ENCODE measurements at regions not wholly inside any gene's neighbourhood (a gene's known extent, or its start where the extent isn't known, plus 50 kb on each side); places are given as distances from the start of the nearest gene placed in this dataset.

DNA sequence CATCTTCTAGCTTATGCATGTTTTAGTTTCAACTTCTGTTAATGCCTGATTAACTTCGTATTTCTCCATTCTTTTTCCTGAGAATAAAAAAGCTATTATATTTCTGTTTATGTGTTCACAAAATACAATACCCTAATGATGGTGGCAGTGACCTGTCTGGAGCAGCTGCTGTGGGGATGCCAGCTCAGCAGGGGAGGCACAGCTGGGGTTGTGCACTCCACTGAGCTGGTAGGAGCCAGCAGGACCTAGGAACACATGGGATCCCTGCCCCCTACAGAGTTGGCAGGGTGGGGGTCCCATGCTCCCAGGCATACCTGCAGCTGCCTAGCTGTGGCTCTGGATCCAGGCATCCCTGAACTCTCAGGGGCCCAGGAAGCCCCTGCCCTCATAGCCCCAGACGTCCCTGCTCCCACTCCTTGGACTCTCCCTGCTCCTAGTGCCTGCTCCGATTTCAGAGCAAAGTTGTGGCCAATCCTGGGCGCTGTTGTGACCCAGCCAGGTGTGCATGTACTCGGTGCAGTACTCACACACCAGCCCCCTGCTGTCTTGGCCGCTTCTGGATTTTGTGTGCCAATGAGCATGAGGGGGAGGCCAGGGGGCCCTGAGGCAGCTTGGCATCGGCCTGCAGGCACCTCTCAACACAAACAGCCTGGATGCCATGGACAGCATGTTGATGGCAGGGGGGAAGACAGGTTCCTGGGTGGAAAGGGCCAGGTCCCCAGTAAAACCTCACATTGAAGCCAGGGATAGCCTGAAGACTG, 546.0 kb downstream of the ZNF804A start:
- H3K9me3 ChIP-seq (ENCODE audit: control insufficient read depth in 1 of 2, insufficient read depth in 1 of 2, low read depth in 1 of 2, low read length in 2 of 2), result no peaks in the 10 kb centered on the region
- intact Hi-C loops (cut with micrococcal nuclease), result no loop called here
- no peaks in the 10 kb centered on the region for H3K79me2 ChIP-seq (ENCODE audit: insufficient read depth, low read length)
- no peak overlapping the region for H3K9ac ChIP-seq (ENCODE audit: low read length)
- DNase-seq (ENCODE audit: low read depth, low spot score) (no peak), ATAC-seq (no peak)
- POLR2A ChIA-PET, result no interaction called here
- H3K9me2 ChIP-seq (ENCODE audit: insufficient read depth), result no peaks in the 10 kb centered on the region
- no peak overlapping the region for H3K4me2 ChIP-seq (ENCODE audit: low read length)
- CTCF ChIA-PET, result no interaction called here
- RAD21 ChIA-PET (ENCODE audit: low non-redundant PET in 1 of 2, low total read pairs in 2 of 2, uncharacterized antibody in 2 of 2, unreplicated experiment in 2 of 2), result no interaction called here
- BruUV-seq (replicated peaks), result no TSS peak
- H3K4me3 ChIP-seq (replicated peaks in 1 of 2; ENCODE audit: low read depth in 1 of 2, low read length in 2 of 2), result no peak overlapping the region
- H3K27me3 ChIP-seq (ENCODE audit: insufficient read depth, low read length), result no peaks in the 10 kb centered on the region
- H3K4me1 ChIP-seq (ENCODE audit: control insufficient read depth in 1 of 2, insufficient read depth in 2 of 2, low read length in 2 of 2), result no peaks in the 10 kb centered on the region
- H2AFZ ChIP-seq (ENCODE audit: low read depth, low read length, poor library complexity, severe bottlenecking), result no peak overlapping the region
- no peaks in the 10 kb centered on the region for H3K36me3 ChIP-seq (ENCODE audit: control insufficient read depth in 1 of 2, insufficient read depth in 2 of 2, low read length in 2 of 2)
- H3K27ac ChIP-seq (ENCODE audit: low read depth, low read length), result no peak overlapping the region
- TF ChIP-seq EZH2phosphoT487 (IDR thresholded peaks at IDR 0.05; ENCODE audit: borderline replicate concordance) (no peak), YY1 (IDR thresholded peaks at IDR 0.05; ENCODE audit: extremely low read depth, insufficient replicate concordance, low read depth, low read length) (no peak), SP1 (IDR thresholded peaks at IDR 0.05; ENCODE audit: low read depth) (no peak), CEBPB (IDR thresholded peaks at IDR 0.05; ENCODE audit: low read depth) (no peak), POLR2AphosphoS5 (IDR thresholded peaks at IDR 0.05; ENCODE audit: low read depth, low read length) (no peak), EZH2 (IDR thresholded peaks at IDR 0.05) (no peak), CBX3 (IDR thresholded peaks at IDR 0.05; ENCODE audit: low read depth) (no peak), ELF1 (IDR thresholded peaks at IDR 0.05; ENCODE audit: borderline replicate concordance, low read depth) (no peak), POLR2A (IDR thresholded peaks at IDR 0.05; ENCODE audit: borderline replicate concordance, extremely low read depth, insufficient read depth, insufficient read length) (no peak), EGR1 (IDR thresholded peaks at IDR 0.05; ENCODE audit: low read depth) (no peak), SIN3A (IDR thresholded peaks at IDR 0.05; ENCODE audit: low read depth) (no peak), FOSL1 (IDR thresholded peaks at IDR 0.05; ENCODE audit: low read depth) (no peak), JUND (IDR thresholded peaks at IDR 0.05) (no peak), TCF7L2 (IDR thresholded peaks at IDR 0.05; ENCODE audit: borderline replicate concordance, extremely low read depth, insufficient read depth, insufficient read length) (no peak)
- TF ChIP-seq, protein P1, sequence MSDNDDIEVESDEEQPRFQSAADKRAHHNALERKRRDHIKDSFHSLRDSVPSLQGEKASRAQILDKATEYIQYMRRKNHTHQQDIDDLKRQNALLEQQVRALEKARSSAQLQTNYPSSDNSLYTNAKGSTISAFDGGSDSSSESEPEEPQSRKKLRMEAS (IDR thresholded peaks at IDR 0.05), result no peak
- TF ChIP-seq, protein P2, sequence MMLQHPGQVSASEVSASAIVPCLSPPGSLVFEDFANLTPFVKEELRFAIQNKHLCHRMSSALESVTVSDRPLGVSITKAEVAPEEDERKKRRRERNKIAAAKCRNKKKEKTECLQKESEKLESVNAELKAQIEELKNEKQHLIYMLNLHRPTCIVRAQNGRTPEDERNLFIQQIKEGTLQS (IDR thresholded peaks at IDR 0.05), result no peak
- TF ChIP-seq, protein P3, sequence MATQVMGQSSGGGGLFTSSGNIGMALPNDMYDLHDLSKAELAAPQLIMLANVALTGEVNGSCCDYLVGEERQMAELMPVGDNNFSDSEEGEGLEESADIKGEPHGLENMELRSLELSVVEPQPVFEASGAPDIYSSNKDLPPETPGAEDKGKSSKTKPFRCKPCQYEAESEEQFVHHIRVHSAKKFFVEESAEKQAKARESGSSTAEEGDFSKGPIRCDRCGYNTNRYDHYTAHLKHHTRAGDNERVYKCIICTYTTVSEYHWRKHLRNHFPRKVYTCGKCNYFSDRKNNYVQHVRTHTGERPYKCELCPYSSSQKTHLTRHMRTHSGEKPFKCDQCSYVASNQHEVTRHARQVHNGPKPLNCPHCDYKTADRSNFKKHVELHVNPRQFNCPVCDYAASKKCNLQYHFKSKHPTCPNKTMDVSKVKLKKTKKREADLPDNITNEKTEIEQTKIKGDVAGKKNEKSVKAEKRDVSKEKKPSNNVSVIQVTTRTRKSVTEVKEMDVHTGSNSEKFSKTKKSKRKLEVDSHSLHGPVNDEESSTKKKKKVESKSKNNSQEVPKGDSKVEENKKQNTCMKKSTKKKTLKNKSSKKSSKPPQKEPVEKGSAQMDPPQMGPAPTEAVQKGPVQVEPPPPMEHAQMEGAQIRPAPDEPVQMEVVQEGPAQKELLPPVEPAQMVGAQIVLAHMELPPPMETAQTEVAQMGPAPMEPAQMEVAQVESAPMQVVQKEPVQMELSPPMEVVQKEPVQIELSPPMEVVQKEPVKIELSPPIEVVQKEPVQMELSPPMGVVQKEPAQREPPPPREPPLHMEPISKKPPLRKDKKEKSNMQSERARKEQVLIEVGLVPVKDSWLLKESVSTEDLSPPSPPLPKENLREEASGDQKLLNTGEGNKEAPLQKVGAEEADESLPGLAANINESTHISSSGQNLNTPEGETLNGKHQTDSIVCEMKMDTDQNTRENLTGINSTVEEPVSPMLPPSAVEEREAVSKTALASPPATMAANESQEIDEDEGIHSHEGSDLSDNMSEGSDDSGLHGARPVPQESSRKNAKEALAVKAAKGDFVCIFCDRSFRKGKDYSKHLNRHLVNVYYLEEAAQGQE (IDR thresholded peaks at IDR 0.05; ENCODE audit: low read depth), result no peak
- TF ChIP-seq, protein P4, sequence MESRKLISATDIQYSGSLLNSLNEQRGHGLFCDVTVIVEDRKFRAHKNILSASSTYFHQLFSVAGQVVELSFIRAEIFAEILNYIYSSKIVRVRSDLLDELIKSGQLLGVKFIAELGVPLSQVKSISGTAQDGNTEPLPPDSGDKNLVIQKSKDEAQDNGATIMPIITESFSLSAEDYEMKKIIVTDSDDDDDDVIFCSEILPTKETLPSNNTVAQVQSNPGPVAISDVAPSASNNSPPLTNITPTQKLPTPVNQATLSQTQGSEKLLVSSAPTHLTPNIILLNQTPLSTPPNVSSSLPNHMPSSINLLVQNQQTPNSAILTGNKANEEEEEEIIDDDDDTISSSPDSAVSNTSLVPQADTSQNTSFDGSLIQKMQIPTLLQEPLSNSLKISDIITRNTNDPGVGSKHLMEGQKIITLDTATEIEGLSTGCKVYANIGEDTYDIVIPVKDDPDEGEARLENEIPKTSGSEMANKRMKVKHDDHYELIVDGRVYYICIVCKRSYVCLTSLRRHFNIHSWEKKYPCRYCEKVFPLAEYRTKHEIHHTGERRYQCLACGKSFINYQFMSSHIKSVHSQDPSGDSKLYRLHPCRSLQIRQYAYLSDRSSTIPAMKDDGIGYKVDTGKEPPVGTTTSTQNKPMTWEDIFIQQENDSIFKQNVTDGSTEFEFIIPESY (IDR thresholded peaks at IDR 0.05; ENCODE audit: extremely low read depth, insufficient replicate concordance, low read length), result no peak
- no peaks in the 10 kb centered on the region for H4K20me1 ChIP-seq (ENCODE audit: insufficient read depth)

All from HCT116 (cell line).